K562 (cell line): ENCODE measurements at regions not wholly inside any gene's neighbourhood (a gene's known extent, or its start where the extent isn't known, plus 50 kb on each side); places are given as distances from the start of the nearest gene placed in this dataset.

ENCODE experiments used
- ATAC-seq: fragments of 200-7000 bp; cut with Tn5 transposase; 3 replicates; pipeline ENCODE4 v1.9.1; 2020; ENCODE audit warnings: moderate library complexity
- BruUV-seq: library from RNA; stranded (reverse); fragments of 400-500 nt; replicated peaks from 2 replicates; lab custom pipeline; 2021; lab: Mats Ljungman, UMichigan
- CTCF ChIA-PET: fragments of 300-600 bp; formaldehyde crosslinking; extraction: SDS; loops from one replicate; lab custom pipeline; 2021; ENCODE audit warnings: low intra/inter-chr PET ratio; lab: Yijun Ruan, JAX
- POLR2A ChIA-PET: fragments of 300-600, 350-650 bp; sonication (Branson Sonifier 250); formaldehyde crosslinking; extraction: SDS; loops from one replicate; lab custom pipeline; 2021; ENCODE audit warnings: antibody characterized with exemption, inconsistent platforms; lab: Yijun Ruan, JAX
- DNase-seq, 4 experiments: peaks; one replicate each; pipeline versions ENCODE4 v3.0.0 to v3.0.0-alpha.2; 2011 to 2018; ENCODE audit warnings: low spot score in 3 of 4, mixed read lengths in 3 of 4; ENCODE audit errors: extremely low read depth in 1 of 4
- FAIRE-seq: peaks from 2 replicates; lab custom pipeline; 2011; peaks lifted over from hg19 to GRCh38; lab: Jason Lieb, UNC
- H2AFZ ChIP-seq: 2 replicates; pipeline ENCODE4 v1.6.0; 2011; ENCODE audit warnings: low read depth, low read length, control low read depth, inconsistent platforms
- H3K27ac ChIP-seq: fragments of 200-600 bp; 3 replicates; pipeline ENCODE4 v1.8.0; 2011; ENCODE audit warnings: low read depth, mild to moderate bottlenecking, control low read depth, inconsistent platforms, low read length, moderate library complexity, mixed read lengths; ENCODE audit errors: extremely low read depth
- H3K27me3 ChIP-seq, 2 experiments: fragments of 300-600 bp in 1 of 2; 2 replicates in 1 of 2; 3 replicates in 1 of 2; pipeline versions ENCODE4 v1.6.0 to v1.8.0; 2011; ENCODE audit warnings: inconsistent platforms in 2 of 2, low read length in 2 of 2, mild to moderate bottlenecking in 1 of 2, mixed read lengths in 1 of 2, moderate library complexity in 1 of 2; ENCODE audit not compliant: control insufficient read depth in 2 of 2, insufficient read depth in 2 of 2
- H3K36me3 ChIP-seq: fragments of 300-600 bp; 3 replicates; pipeline ENCODE4 v1.8.0; 2011; ENCODE audit warnings: mild to moderate bottlenecking, low read length, inconsistent platforms; ENCODE audit not compliant: control insufficient read depth, insufficient read depth
- H3K4me1 ChIP-seq, 2 experiments: fragments of 200-600 bp in 1 of 2; replicated peaks in 1 of 2; 2 replicates in 1 of 2; 3 replicates in 1 of 2; pipeline versions ENCODE4 v1.5.1 to v1.8.0; 2011; ENCODE audit warnings: inconsistent platforms in 2 of 2, low read length in 2 of 2, mild to moderate bottlenecking in 1 of 2, mixed read lengths in 1 of 2, moderate library complexity in 1 of 2; ENCODE audit not compliant: control insufficient read depth in 2 of 2, insufficient read depth in 2 of 2
- H3K4me2 ChIP-seq: 2 replicates; pipeline ENCODE4 v1.6.1; 2011; ENCODE audit warnings: low read length, control low read depth, inconsistent platforms, mixed read lengths; ENCODE audit not compliant: insufficient read depth
- H3K4me3 ChIP-seq: fragments of 200-600 bp; sonication (generic), shearing (Covaris generic); 2 replicates; pipeline ENCODE4 v1.5.1; 2016; ENCODE audit warnings: control low read depth, inconsistent platforms
- H3K79me2 ChIP-seq: fragments of 200-600 bp; 3 replicates; pipeline ENCODE4 v1.8.0; 2011; ENCODE audit warnings: low read length, inconsistent platforms; ENCODE audit not compliant: control insufficient read depth, insufficient read depth
- H3K9ac ChIP-seq, 2 experiments: 2 replicates each; pipeline versions ENCODE4 v1.6.0 to v1.6.1; 2011; ENCODE audit warnings: low read depth in 2 of 2, low read length in 2 of 2, control low read depth in 1 of 2, inconsistent platforms in 1 of 2, mild to moderate bottlenecking in 1 of 2, mixed read lengths in 1 of 2; ENCODE audit not compliant: insufficient read depth in 1 of 2
- H3K9me1 ChIP-seq: one replicate; pipeline ENCODE4 v1.6.0; 2011; ENCODE audit warnings: inconsistent platforms, mild to moderate bottlenecking, low read length, moderate library complexity; ENCODE audit not compliant: control insufficient read depth, insufficient read depth
- H3K9me3 ChIP-seq: replicated peaks from 2 replicates; pipeline ENCODE4 v1.5.1; 2011; ENCODE audit warnings: low read depth, low read length, inconsistent platforms; ENCODE audit not compliant: control insufficient read depth, insufficient read depth
- H4K20me1 ChIP-seq: replicated peaks from 2 replicates; pipeline ENCODE4 v1.6.1; 2011; ENCODE audit warnings: low read length, inconsistent platforms, mixed read lengths; ENCODE audit not compliant: control insufficient read depth, insufficient read depth
- CHD1 ChIP-seq: fragments of 200-600 bp; sonication (generic); IDR thresholded peaks from one replicate; pipeline ENCODE4 v1.6.1; 2012; ENCODE audit warnings: mild to moderate bottlenecking, moderate library complexity, low read length, inconsistent platforms
- LCOR ChIP-seq: sonication (generic); formaldehyde crosslinking; IDR thresholded peaks from 2 replicates; pipeline ENCODE4 v1.8.0; 2022; ENCODE audit warnings: mild to moderate bottlenecking, missing genetic modification reagents
- SPI1 ChIP-seq: IDR thresholded peaks from 2 replicates; pipeline ENCODE4 v1.6.1; 2011; ENCODE audit warnings: low read depth, low read length, control low read depth, borderline replicate concordance
- ZBTB1 ChIP-seq: sonication (generic); formaldehyde crosslinking; IDR thresholded peaks from 2 replicates; pipeline ENCODE4 v1.8.1; 2023; ENCODE audit warnings: missing genetic modification reagents, low read depth, mild to moderate bottlenecking, borderline replicate concordance
- ZFP30 ChIP-seq: fragments of 250-450 bp; sonication (Bioruptor Pico); IDR thresholded peaks from 2 replicates; pipeline ENCODE4 v1.8.0; 2022; ENCODE audit warnings: moderate library complexity, mild to moderate bottlenecking, inconsistent platforms, borderline replicate concordance
- ZNF184 ChIP-seq: sonication (generic); formaldehyde crosslinking; IDR thresholded peaks from 2 replicates; pipeline ENCODE4 v1.5.0; 2020; ENCODE audit warnings: missing genetic modification reagents
- ZNF24 ChIP-seq: fragments of 450-650 bp; IDR thresholded peaks from 2 replicates; pipeline ENCODE4 v1.6.1; 2016
- ZNF253 ChIP-seq: fragments of 250-450 bp; sonication (Bioruptor Pico); conservative IDR thresholded peaks from 2 replicates; pipeline ENCODE4 v1.6.1; 2021; ENCODE audit warnings: mild to moderate bottlenecking
- ZNF589 ChIP-seq: fragments of 200-800 bp; sonication (Bioruptor generic); IDR thresholded peaks from 2 replicates; pipeline ENCODE4 v1.6.1; 2016; ENCODE audit warnings: low read depth, missing genetic modification characterization, missing compliant biosample characterization
- ZNF77 ChIP-seq: fragments of 250-450 bp; sonication (Bioruptor Pico); IDR thresholded peaks from 2 replicates; pipeline ENCODE4 v1.5.0; 2020
- WGBS: fragments of 100-300 bp; shearing (Covaris generic); methylation state at CpG from one replicate; pipeline ENCODE4 v1.1.6; 2016; ENCODE audit warnings: low coverage, mixed read lengths; ENCODE audit not compliant: insufficient coverage; ENCODE audit errors: missing lambda C conversion rate; 5-methylcytosine and 5-hydroxymethylcytosine counted together
- in situ Hi-C: fragments of 300-500 bp; cut with MboI; formaldehyde crosslinking; loops from 4 replicates; pipeline ENCODE4 v1.15.0; 2018; ENCODE audit warnings: inconsistent platforms, mixed read lengths
- intact Hi-C: fragments of 100-400 bp; cut with micrococcal nuclease; formaldehyde crosslinking; loops from 2 replicates; pipeline ENCODE4 v1.14.2; 2022
- TF ChIP-seq, protein P1 (sequence below): sonication (generic); formaldehyde crosslinking; IDR thresholded peaks from 2 replicates; pipeline ENCODE4 v1.8.1; 2022; ENCODE audit warnings: missing genetic modification reagents

DNA sequence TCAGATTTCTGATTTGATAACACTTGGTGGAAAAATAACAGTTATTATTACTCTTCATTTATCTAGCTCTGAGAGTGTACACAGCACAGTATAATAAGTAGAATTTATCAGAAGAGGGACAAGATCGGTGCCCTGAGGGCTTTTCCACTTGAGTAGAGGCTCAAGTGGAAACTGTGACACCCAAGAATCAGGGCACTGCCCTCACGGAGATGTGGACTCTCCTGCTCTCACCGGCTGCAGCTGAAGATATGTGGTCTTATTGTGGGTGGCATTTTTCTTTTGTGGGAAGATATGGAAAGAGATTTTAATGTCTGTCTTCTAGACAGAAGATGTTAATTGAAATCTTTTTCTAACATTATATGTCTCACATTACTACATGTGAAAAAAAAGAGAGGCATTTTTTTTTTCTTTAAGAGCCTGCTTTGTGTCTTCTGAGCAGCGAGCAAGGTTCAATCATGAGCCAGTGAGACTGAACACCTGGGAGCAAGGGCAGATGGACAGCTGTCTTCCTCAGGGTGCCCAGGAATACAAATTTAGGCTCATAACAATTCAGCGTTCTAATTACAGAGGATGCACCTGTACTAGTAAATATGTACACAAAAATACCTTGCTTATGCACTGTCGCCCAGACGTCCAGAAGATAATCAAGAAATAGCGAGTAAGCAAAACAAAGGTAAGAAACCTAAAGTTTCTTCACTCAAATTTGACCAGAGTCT, 1098.2 kb upstream of the FANCL start:
- no peaks in the 10 kb centered on the region for H3K27me3 ChIP-seq
- ATAC-seq: no peak
- ChIA-PET POLR2A (no interaction called here), CTCF (no interaction called here)
- no peak overlapping the region for H3K4me3 ChIP-seq
- H3K4me2 ChIP-seq: no peak overlapping the region
- no peak overlapping the region for H2AFZ ChIP-seq
- FAIRE-seq: no peak
- H3K9ac ChIP-seq: no peak overlapping the region
- H3K79me2 ChIP-seq: no peaks in the 10 kb centered on the region
- H3K9me3 ChIP-seq: no peaks in the 10 kb centered on the region
- in situ Hi-C loops: no loop called here
- no peaks in the 10 kb centered on the region for H4K20me1 ChIP-seq
- BruUV-seq: no TSS peak
- DNase-seq: no peak
- H3K4me1 ChIP-seq: no peaks in the 10 kb centered on the region
- H3K27ac ChIP-seq: no peak overlapping the region
- TF ChIP-seq ZNF77 (CRISPR knock-in tag) (no peak), ZNF589 (CRISPR knock-in tag) (no peak), ZFP30 (CRISPR knock-in tag) (no peak), ZNF24 (no peak), SPI1 (no peak), CHD1 (no peak)
- 0% methylated on average over 8 of the region's 8 CpGs for WGBS
- no peaks in the 10 kb centered on the region for H3K9me1 ChIP-seq
- intact Hi-C loops: no loop called here
- H3K36me3 ChIP-seq: no peaks in the 10 kb centered on the region

GRCh38 chr2:59333007-59333406, 1091.9 kb upstream of the FANCL start:
- 4% methylated on average over 4 of the region's 4 CpGs for WGBS
- no peak for TF ChIP-seq LCOR (CRISPR knock-in tag)
- no peak for TF ChIP-seq ZNF253
- TF ChIP-seq ZNF184 (CRISPR knock-in tag): no peak
- TF ChIP-seq, protein P1, sequence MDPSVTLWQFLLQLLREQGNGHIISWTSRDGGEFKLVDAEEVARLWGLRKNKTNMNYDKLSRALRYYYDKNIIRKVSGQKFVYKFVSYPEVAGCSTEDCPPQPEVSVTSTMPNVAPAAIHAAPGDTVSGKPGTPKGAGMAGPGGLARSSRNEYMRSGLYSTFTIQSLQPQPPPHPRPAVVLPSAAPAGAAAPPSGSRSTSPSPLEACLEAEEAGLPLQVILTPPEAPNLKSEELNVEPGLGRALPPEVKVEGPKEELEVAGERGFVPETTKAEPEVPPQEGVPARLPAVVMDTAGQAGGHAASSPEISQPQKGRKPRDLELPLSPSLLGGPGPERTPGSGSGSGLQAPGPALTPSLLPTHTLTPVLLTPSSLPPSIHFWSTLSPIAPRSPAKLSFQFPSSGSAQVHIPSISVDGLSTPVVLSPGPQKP: no peak
- TF ChIP-seq ZBTB1: no peak
- Histone ChIP-seq H3K27ac (no peak overlapping the region), H3K9ac (no peak overlapping the region), H3K4me3 (no peak overlapping the region), H2AFZ (no peak overlapping the region), H3K9me3 (no peaks in the 10 kb centered on the region), H3K27me3 (no peaks in the 10 kb centered on the region), H3K36me3 (no peaks in the 10 kb centered on the region), H3K9me1 (no peaks in the 10 kb centered on the region), H3K79me2 (no peaks in the 10 kb centered on the region), H3K4me2 (no peak overlapping the region), H4K20me1 (no peaks in the 10 kb centered on the region), H3K4me1 (no peaks in the 10 kb centered on the region)
- in situ Hi-C loops (no loop called here), intact Hi-C loops (no loop called here)
- BruUV-seq: no TSS peak
- FAIRE-seq (no peak), ATAC-seq (no peak), DNase-seq (no peak)
- POLR2A ChIA-PET: no interaction called here
- CTCF ChIA-PET: no interaction called here
